ENCODE measurements at regions not wholly inside any gene's neighbourhood (a gene's known extent, or its start where the extent isn't known, plus 50 kb on each side); places are given as distances from the start of the nearest gene placed in this dataset.

GRCh38 chr3:180282386-180282785 lies 245.6 kb upstream of the PEX5L start:
- POLR2A ChIA-PET = no interaction called here

DNA sequence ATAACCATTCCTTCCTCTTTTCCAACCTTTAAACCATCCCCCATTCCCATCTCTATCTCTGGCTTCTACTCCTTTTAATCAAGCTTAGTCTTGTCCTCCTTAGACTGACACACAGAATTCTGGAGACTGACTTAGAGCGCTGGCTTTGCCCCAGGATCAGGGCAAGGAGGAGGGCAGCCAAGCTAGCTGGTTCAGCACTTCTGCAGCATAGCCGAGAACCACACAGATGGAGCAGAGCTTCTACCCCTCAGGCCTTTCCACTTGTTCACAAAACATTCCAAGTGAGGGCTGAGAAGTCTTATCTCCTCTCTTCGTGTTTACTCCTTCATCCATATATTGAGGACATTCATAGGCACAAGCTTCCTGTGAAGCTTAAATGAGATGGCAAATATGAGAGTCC lies 246.5 kb upstream of the PEX5L start:
- Histone ChIP-seq H3K9me3 (ENCODE audit: control insufficient read depth, insufficient read depth, low read length) (no peaks in the 10 kb centered on the region), H3K27ac (ENCODE audit: low read depth, low read length) (no peak overlapping the region), H3K4me3 (ENCODE audit: low read depth, low read length) (no peak overlapping the region), H3K27me3 (ENCODE audit: control insufficient read depth, insufficient read depth, low read length) (no peaks in the 10 kb centered on the region)
- POLR2A ChIA-PET = no interaction called here
- DNase-seq (ENCODE audit: low read depth, low spot score) = no peak
- TF ChIP-seq, protein P1, sequence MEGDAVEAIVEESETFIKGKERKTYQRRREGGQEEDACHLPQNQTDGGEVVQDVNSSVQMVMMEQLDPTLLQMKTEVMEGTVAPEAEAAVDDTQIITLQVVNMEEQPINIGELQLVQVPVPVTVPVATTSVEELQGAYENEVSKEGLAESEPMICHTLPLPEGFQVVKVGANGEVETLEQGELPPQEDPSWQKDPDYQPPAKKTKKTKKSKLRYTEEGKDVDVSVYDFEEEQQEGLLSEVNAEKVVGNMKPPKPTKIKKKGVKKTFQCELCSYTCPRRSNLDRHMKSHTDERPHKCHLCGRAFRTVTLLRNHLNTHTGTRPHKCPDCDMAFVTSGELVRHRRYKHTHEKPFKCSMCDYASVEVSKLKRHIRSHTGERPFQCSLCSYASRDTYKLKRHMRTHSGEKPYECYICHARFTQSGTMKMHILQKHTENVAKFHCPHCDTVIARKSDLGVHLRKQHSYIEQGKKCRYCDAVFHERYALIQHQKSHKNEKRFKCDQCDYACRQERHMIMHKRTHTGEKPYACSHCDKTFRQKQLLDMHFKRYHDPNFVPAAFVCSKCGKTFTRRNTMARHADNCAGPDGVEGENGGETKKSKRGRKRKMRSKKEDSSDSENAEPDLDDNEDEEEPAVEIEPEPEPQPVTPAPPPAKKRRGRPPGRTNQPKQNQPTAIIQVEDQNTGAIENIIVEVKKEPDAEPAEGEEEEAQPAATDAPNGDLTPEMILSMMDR (IDR thresholded peaks at IDR 0.05; ENCODE audit: low read depth, low read length) = no peak
- CTCF ChIA-PET = no interaction called here

More at GRCh38 chr3:180282386-180282785, 245.6 kb upstream of the PEX5L start:
- H3K27ac ChIP-seq (ENCODE audit: low read depth, low read length) = no peak overlapping the region
- TF ChIP-seq, protein P1 (IDR thresholded peaks at IDR 0.05; ENCODE audit: low read depth, low read length) = no peak
- CTCF ChIA-PET = no interaction called here
- DNase-seq (ENCODE audit: low read depth, low spot score) = no peak
- no peaks in the 10 kb centered on the region for H3K9me3 ChIP-seq (ENCODE audit: control insufficient read depth, insufficient read depth, low read length)
- no peaks in the 10 kb centered on the region for H3K27me3 ChIP-seq (ENCODE audit: control insufficient read depth, insufficient read depth, low read length)
- H3K4me3 ChIP-seq (ENCODE audit: low read depth, low read length) = no peak overlapping the region

DNA sequence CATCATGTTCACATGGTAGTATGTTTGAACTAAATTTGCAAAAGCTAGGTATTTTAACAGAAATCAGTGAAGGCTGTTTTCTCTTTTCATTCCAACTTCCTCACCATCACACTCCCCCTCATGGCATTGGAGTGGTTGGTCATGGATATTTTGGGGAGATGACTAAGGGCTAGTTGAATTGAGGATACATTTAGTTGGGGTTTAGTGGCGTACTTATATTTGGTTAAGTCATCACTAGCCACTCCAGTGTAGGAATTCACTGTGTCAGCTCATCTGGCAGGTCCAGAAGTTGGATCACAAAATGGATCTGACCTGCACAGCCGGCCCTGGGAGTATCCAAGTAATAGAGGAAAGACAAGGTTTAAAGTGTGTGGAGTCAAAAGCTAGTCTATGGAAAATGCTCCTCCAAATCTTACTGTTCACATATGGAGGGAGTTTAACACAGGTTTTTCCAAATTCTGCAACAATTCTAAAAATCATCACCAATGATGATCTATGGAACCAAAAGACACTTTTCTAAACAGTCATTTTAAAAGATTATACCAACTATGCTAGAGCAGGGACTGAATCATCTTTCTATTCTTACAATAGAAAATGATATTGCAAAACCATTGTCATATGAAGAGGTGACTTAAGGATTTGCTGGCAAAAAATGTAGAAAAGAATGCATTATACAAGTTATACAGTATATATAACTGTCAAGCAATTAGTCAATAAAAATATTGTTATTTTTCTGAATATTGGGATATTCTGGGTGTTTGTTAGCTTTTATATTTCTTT lies 247.8 kb upstream of the PEX5L start:
- H3K27ac ChIP-seq (ENCODE audit: low read depth, low read length) = no peak overlapping the region
- no peak for DNase-seq (ENCODE audit: low read depth, low spot score)
- POLR2A ChIA-PET = no interaction called here
- CTCF ChIA-PET = interaction anchor here (0.9 kb wide), 1 partner anchor 355 kb away, joined by 4 read pairs; no protein-coding TSS in a partner anchor
- TF ChIP-seq, protein P1 (IDR thresholded peaks at IDR 0.05; ENCODE audit: low read depth, low read length) = no peak
- no peaks in the 10 kb centered on the region for H3K9me3 ChIP-seq (ENCODE audit: control insufficient read depth, insufficient read depth, low read length)
- H3K4me3 ChIP-seq (ENCODE audit: low read depth, low read length) = no peak overlapping the region
- H3K27me3 ChIP-seq (ENCODE audit: control insufficient read depth, insufficient read depth, low read length) = no peaks in the 10 kb centered on the region

DNA sequence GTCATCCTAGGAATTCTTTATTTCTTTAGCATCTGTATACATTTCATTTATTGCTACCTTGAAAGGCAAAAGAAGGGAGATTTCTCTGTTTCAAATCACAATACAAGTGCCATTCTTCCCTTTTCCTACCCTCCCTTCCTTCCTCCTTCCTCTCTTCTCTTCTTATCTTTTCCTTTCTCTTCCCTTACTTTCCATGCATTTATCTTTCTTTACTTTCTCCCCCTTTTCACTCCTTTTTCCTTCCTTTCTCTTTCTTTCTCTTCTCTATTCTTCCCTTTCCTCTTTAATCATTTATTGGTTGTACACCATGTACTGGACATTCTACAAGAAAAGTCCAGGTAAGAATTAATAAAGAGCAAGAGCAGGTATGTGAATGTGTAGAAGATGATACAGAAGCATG lies 251.0 kb upstream of the PEX5L start:
- no peak for DNase-seq (ENCODE audit: low read depth, low spot score)
- ChIA-PET POLR2A (no interaction called here), CTCF (no interaction called here)
- Histone ChIP-seq H3K9me3 (ENCODE audit: control insufficient read depth, insufficient read depth, low read length) (no peaks in the 10 kb centered on the region), H3K4me3 (ENCODE audit: low read depth, low read length) (no peak overlapping the region), H3K27me3 (ENCODE audit: control insufficient read depth, insufficient read depth, low read length) (no peaks in the 10 kb centered on the region), H3K27ac (ENCODE audit: low read depth, low read length) (no peak overlapping the region)
- TF ChIP-seq, protein P1 (IDR thresholded peaks at IDR 0.05; ENCODE audit: low read depth, low read length) = no peak

DNA sequence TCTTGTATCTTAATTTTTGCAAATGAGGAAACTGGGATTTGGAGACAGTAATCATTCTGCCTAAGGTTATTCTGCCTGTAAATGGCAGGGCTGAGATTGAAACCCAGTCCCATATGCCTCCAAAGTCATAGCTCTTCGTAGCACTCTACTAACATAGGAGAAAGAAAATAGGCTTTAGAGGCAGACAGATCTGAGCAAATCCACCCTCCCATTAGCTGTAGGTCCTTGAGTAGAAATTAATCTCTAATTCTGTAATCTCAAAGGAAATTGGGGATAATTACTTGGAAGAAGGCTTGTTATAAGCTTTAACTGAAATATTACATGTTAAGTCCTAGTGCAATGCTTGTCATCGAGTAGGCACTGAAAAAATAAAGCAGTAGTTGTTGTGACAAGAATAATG lies 252.1 kb upstream of the PEX5L start:
- ChIA-PET CTCF (no interaction called here), POLR2A (no interaction called here)
- no peaks in the 10 kb centered on the region for H3K9me3 ChIP-seq (ENCODE audit: control insufficient read depth, insufficient read depth, low read length)
- no peak overlapping the region for H3K27ac ChIP-seq (ENCODE audit: low read depth, low read length)
- no peaks in the 10 kb centered on the region for H3K27me3 ChIP-seq (ENCODE audit: control insufficient read depth, insufficient read depth, low read length)
- DNase-seq (ENCODE audit: low read depth, low spot score) = no peak
- TF ChIP-seq, protein P1 (IDR thresholded peaks at IDR 0.05; ENCODE audit: low read depth, low read length) = no peak
- H3K4me3 ChIP-seq (ENCODE audit: low read depth, low read length) = no peak overlapping the region
